ENCODE measurements at regions not wholly inside any gene's neighbourhood (a gene's known extent, or its start where the extent isn't known, plus 50 kb on each side); places are given as distances from the start of the nearest gene placed in this dataset.

GRCh38 chr20:21026951-21027350, 79.2 kb downstream of the LINC00237 start:
- FAIRE-seq: no peak

GRCh38 chr20:21024420-21024819, 81.7 kb downstream of the LINC00237 start:
- Histone ChIP-seq H3K4me3 (ENCODE audit: insufficient read depth, low read depth, low read length) (no peak overlapping the region), H3K9me3 (ENCODE audit: insufficient read depth, low read depth, low read length) (no peaks in the 10 kb centered on the region), H3K27me3 (ENCODE audit: insufficient read depth, low read length) (no peaks in the 10 kb centered on the region), H3K4me1 (ENCODE audit: insufficient read depth, low read length) (no peaks in the 10 kb centered on the region), H3K79me2 (ENCODE audit: insufficient read depth, low read length) (no peaks in the 10 kb centered on the region), H3K27ac (ENCODE audit: low read depth, low read length) (no peak overlapping the region), H2AFZ (ENCODE audit: low read depth, low read length) (no peak overlapping the region), H3K9ac (ENCODE audit: low read length) (no peak overlapping the region), H4K20me1 (ENCODE audit: insufficient read depth, low read length) (no peaks in the 10 kb centered on the region), H3K4me2 (ENCODE audit: low read length) (no peak overlapping the region), H3K36me3 (ENCODE audit: insufficient read depth, low read length) (no peaks in the 10 kb centered on the region)
- H3K27ac Mint-ChIP-seq (ENCODE audit: unreplicated experiment): no peak overlapping the region
- no peaks in the 10 kb centered on the region for H3K9me3 Mint-ChIP-seq (ENCODE audit: unreplicated experiment)
- H3K4me3 Mint-ChIP-seq (ENCODE audit: unreplicated experiment): no peak overlapping the region
- DNase-seq (ENCODE audit: low read depth) (no peak), FAIRE-seq (no peak)
- TF ChIP-seq EZH2 (IDR thresholded peaks at IDR 0.05; ENCODE audit: insufficient read depth, low read length): no peak
- TF ChIP-seq CTCF (IDR thresholded peaks at IDR 0.05; ENCODE audit: insufficient read depth, low read depth, low read length): no peak
- H3K36me3 Mint-ChIP-seq (ENCODE audit: low read depth, unreplicated experiment): no peaks in the 10 kb centered on the region
- H3K27me3 Mint-ChIP-seq (ENCODE audit: low read depth, unreplicated experiment): peaks cover 4% of the 10 kb centered on the region
- peaks cover 1% of the 10 kb centered on the region for H3K4me1 Mint-ChIP-seq (ENCODE audit: low read depth, unreplicated experiment)

More at GRCh38 chr20:21026951-21027350, 79.2 kb downstream of the LINC00237 start:
- no peaks in the 10 kb centered on the region for H4K20me1 ChIP-seq (ENCODE audit: insufficient read depth, low read length)
- no peaks in the 10 kb centered on the region for H3K27me3 ChIP-seq (ENCODE audit: insufficient read depth, low read length)
- DNase-seq (ENCODE audit: low read depth): no peak
- no peaks in the 10 kb centered on the region for H3K9me3 Mint-ChIP-seq (ENCODE audit: unreplicated experiment)
- no peak overlapping the region for H3K27ac ChIP-seq (ENCODE audit: low read depth, low read length)
- H3K4me3 ChIP-seq (ENCODE audit: insufficient read depth, low read depth, low read length): no peak overlapping the region
- H3K4me3 Mint-ChIP-seq (ENCODE audit: unreplicated experiment): no peak overlapping the region
- H3K9ac ChIP-seq (ENCODE audit: low read length): no peak overlapping the region
- H3K27me3 Mint-ChIP-seq (ENCODE audit: low read depth, unreplicated experiment): peaks cover 12% of the 10 kb centered on the region
- no peaks in the 10 kb centered on the region for H3K36me3 Mint-ChIP-seq (ENCODE audit: low read depth, unreplicated experiment)
- H3K79me2 ChIP-seq (ENCODE audit: insufficient read depth, low read length): no peaks in the 10 kb centered on the region
- no peak for TF ChIP-seq CTCF (IDR thresholded peaks at IDR 0.05; ENCODE audit: insufficient read depth, low read depth, low read length)
- no peak for TF ChIP-seq EZH2 (IDR thresholded peaks at IDR 0.05; ENCODE audit: insufficient read depth, low read length)
- H3K9me3 ChIP-seq (ENCODE audit: insufficient read depth, low read depth, low read length): no peaks in the 10 kb centered on the region
- H3K27ac Mint-ChIP-seq (ENCODE audit: unreplicated experiment): no peak overlapping the region
- peaks cover 1% of the 10 kb centered on the region for H3K4me1 Mint-ChIP-seq (ENCODE audit: low read depth, unreplicated experiment)
- no peak overlapping the region for H3K4me2 ChIP-seq (ENCODE audit: low read length)
- no peak overlapping the region for H2AFZ ChIP-seq (ENCODE audit: low read depth, low read length)
- no peaks in the 10 kb centered on the region for H3K36me3 ChIP-seq (ENCODE audit: insufficient read depth, low read length)
- H3K4me1 ChIP-seq (ENCODE audit: insufficient read depth, low read length): no peaks in the 10 kb centered on the region

- H3K27me3 ChIP-seq (ENCODE audit: insufficient read depth, low read length): no peaks in the 10 kb centered on the region
- peaks cover 5% of the 10 kb centered on the region for H3K27me3 Mint-ChIP-seq (ENCODE audit: low read depth, unreplicated experiment)
- H3K4me2 ChIP-seq (ENCODE audit: low read length): no peak overlapping the region
- H4K20me1 ChIP-seq (ENCODE audit: insufficient read depth, low read length): no peaks in the 10 kb centered on the region
- H3K9me3 ChIP-seq (ENCODE audit: insufficient read depth, low read depth, low read length): no peaks in the 10 kb centered on the region
- H3K36me3 Mint-ChIP-seq (ENCODE audit: low read depth, unreplicated experiment): no peaks in the 10 kb centered on the region
- no peak overlapping the region for H3K27ac Mint-ChIP-seq (ENCODE audit: unreplicated experiment)
- H3K4me1 Mint-ChIP-seq (ENCODE audit: low read depth, unreplicated experiment): no peaks in the 10 kb centered on the region
- no peaks in the 10 kb centered on the region for H3K36me3 ChIP-seq (ENCODE audit: insufficient read depth, low read length)
- H3K79me2 ChIP-seq (ENCODE audit: insufficient read depth, low read length): no peaks in the 10 kb centered on the region
- FAIRE-seq (no peak), DNase-seq (ENCODE audit: low read depth) (no peak)
- no peak overlapping the region for H3K4me3 Mint-ChIP-seq (ENCODE audit: unreplicated experiment)
- H3K4me3 ChIP-seq (ENCODE audit: insufficient read depth, low read depth, low read length): no peak overlapping the region
- H3K27ac ChIP-seq (ENCODE audit: low read depth, low read length): no peak overlapping the region
- no peak overlapping the region for H3K9ac ChIP-seq (ENCODE audit: low read length)
- H3K9me3 Mint-ChIP-seq (ENCODE audit: unreplicated experiment): no peaks in the 10 kb centered on the region
- no peak overlapping the region for H2AFZ ChIP-seq (ENCODE audit: low read depth, low read length)
- no peaks in the 10 kb centered on the region for H3K4me1 ChIP-seq (ENCODE audit: insufficient read depth, low read length)
- no peak for TF ChIP-seq CTCF (IDR thresholded peaks at IDR 0.05; ENCODE audit: insufficient read depth, low read depth, low read length)
- no peak for TF ChIP-seq EZH2 (IDR thresholded peaks at IDR 0.05; ENCODE audit: insufficient read depth, low read length)
These were observed 83.2 kb downstream of the LINC00237 start for GRCh38 chr20:21022925-21023324.
